ENCODE measurements at regions not wholly inside any gene's neighbourhood (a gene's known extent, or its start where the extent isn't known, plus 50 kb on each side); places are given as distances from the start of the nearest gene placed in this dataset.
A peak's percentile ranks its signal among the peaks of the same experiment; 100 is the strongest.

GRCh38 chrX:13902406-13902805 is 85.5 kb upstream of the GPM6B start:
- no peak for DNase-seq

GRCh38 chrX:13901354-13901753 is 84.5 kb upstream of the GPM6B start:
- no peak for DNase-seq

- no peak for DNase-seq
These were observed 83.5 kb upstream of the GPM6B start for GRCh38 chrX:13900351-13900750.

GRCh38 chrX:13899607-13900006 is 82.7 kb upstream of the GPM6B start:
- DNase-seq: no peak

GRCh38 chrX:13898603-13899002 is 81.7 kb upstream of the GPM6B start:
- no peak for DNase-seq

GRCh38 chrX:13898083-13898482 is 81.2 kb upstream of the GPM6B start:
- no peak for DNase-seq

GRCh38 chrX:13897566-13897965 is 80.7 kb upstream of the GPM6B start:
- no peak for DNase-seq

GRCh38 chrX:13894888-13895565 is 78.1 kb upstream of the GPM6B start:
- no peak for DNase-seq

GRCh38 chrX:13893826-13894225 is 76.9 kb upstream of the GPM6B start:
- DNase-seq: no peak

- no peak for DNase-seq
These were observed 76.0 kb upstream of the GPM6B start for GRCh38 chrX:13892856-13893255.

GRCh38 chrX:13891377-13892140 is 74.7 kb upstream of the GPM6B start:
- no peak for DNase-seq

GRCh38 chrX:13890806-13891205 is 73.9 kb upstream of the GPM6B start:
- no peak for DNase-seq

- no peak for DNase-seq
These were observed 71.4 kb upstream of the GPM6B start for GRCh38 chrX:13888284-13888683.

GRCh38 chrX:13885591-13885990 is 68.7 kb upstream of the GPM6B start:
- DNase-seq: no peak

- peak; percentile 59 for DNase-seq
These were observed 59.8 kb upstream of the GPM6B start for GRCh38 chrX:13876652-13877051.

- DNase-seq: no peak
These were observed 58.7 kb upstream of the GPM6B start for GRCh38 chrX:13875572-13875971.

GRCh38 chrX:13868591-13868990 is 51.7 kb upstream of the GPM6B start:
- no peak for DNase-seq

Measured in NCI-H524 treated with DMSO at 0.1 percent for 48 hours (cell line).